GM18519 (cell line): ENCODE measurements at regions not wholly inside any gene's neighbourhood (a gene's known extent, or its start where the extent isn't known, plus 50 kb on each side); places are given as distances from the start of the nearest gene placed in this dataset.
"Not testable (repeated sequence)": the region's sequence is repeated elsewhere in the genome, so short reads cannot be mapped to it uniquely, and the experiment has no call there.

Experiments
- ATAC-seq: cut with Tn5 transposase; IDR thresholded peaks from one replicate; pipeline ENCODE4 v1.9.1; 2021; ENCODE audit warnings: mild to moderate bottlenecking, moderate library complexity; ENCODE audit not compliant: unreplicated experiment, low FRiP score

DNA sequence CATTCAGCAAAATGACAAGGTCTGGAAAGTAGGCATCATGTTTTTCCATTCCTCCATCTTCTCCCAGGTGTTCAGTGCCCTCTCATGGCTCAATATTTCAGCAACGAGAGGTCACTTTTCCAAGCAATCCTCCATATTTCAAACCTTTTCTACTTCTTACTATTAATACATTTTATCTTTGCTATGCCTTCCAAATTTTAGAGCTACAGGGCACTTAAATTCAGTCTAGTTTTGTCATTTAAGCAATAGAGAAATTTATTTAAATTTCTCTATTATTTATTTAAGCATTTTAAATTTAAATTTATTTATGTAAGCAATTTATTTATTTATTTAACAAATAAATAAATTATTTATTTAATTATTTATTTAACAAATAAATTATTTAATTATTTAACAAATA, 305.1 kb upstream of the ANXA10 start:
- ATAC-seq, result no peak

DNA sequence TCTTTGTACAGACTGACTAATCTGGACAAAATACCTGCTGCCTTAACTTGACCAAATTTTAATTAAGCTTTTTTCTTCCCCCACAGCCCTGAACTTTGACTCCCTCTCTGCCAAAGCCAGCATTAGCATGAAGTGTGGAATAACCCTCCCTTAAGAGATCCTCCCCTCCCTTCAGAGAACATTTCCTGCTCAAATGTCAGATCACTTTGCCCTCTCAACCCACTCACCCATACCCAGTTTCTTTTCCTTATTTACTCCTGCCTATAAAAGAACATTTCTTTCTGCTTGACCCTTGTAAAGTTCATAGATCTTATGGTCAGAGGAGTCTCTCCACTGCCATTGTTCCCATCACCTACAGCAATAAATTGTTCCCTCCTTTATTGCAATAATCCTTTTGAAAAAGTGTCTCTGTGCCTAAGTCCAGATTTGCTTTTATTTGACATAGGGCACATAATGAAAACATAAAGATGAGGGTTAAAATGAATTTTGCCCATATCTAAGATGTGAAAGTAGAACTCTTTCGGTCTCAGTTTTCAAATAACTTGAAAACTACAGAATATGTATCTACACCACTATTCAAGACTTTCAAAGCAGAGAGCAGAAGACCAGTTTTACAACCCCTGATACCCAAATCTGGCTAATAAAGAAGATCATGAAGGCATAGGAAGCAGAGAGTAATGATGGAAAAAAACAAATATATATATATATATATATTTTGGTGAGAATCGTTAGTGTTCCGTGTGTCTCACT, 289.7 kb upstream of the ANXA10 start:
- ATAC-seq, result no peak

DNA sequence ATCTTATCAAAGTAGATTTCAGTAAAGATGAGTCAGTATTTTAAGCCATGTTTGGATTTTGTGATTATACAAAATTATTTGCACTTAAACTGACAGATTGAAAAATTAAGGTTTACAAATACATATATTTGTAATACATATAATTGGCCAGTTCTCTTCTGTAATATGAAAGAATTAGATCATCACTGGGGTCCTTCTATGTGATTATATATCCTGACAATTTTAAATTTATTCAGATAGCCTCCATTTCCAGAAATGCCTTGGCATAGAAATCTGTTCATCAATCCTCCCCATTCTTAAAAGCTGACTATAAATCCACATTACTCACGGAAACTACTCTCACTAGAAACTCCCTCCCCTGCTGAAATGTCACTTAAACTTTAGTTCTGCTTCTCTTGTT, 280.4 kb upstream of the ANXA10 start:
- no peak for ATAC-seq

DNA sequence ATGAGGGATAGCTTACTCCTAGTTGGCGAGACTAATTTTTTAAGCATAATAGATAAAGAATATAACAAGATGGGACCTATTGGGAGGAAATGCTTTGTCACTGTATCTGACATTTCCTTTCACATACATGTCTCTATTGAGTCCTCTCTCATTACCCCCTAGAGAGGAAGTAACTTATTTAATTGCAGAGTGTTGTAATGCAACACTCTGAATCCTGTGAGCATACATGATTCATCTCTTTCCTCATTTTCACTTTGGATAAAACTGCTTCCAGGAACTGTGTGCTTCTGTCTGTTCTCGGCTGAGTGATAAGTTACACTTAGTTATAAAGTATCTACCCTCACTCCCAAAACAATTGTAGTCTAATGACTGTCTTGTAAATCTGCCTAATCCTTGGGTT, 266.1 kb upstream of the ANXA10 start:
- no peak for ATAC-seq

DNA sequence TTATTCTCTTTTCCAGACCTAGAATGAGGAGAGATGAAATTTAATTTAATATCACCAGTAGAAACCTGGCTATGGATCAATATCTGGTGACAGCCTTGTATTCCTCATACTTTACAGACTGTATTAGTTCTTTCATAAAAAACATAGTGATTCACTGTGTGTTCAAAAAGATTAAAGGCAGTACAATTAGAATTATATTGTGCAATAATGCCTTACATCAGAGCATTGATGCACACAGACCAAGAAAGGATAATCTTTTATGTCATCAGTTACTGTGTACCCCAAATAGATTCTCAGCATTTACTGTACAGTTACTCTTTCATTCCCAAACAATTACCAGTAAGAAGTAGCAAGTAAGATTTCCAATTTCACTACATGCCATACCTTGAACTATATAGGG, 260.5 kb upstream of the ANXA10 start:
- no peak for ATAC-seq

DNA sequence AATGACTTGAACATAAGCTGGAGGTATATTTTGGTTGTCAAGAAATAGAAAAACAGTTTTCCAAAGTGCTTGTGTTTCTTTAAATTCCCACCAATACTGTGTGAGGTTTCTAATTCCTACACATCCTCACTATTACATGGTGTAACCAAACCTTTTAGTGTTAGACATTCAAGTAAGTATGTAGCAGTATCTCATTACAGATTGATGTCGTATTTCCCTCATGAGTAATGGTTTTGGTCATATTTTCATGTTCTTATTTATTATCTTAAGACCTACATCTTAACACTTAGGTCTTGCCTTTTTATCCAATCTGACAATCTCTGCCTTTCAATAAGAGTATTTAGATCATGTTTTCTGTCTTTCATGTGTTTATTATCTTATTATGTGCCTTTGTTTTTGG, 253.7 kb upstream of the ANXA10 start:
- no peak for ATAC-seq

DNA sequence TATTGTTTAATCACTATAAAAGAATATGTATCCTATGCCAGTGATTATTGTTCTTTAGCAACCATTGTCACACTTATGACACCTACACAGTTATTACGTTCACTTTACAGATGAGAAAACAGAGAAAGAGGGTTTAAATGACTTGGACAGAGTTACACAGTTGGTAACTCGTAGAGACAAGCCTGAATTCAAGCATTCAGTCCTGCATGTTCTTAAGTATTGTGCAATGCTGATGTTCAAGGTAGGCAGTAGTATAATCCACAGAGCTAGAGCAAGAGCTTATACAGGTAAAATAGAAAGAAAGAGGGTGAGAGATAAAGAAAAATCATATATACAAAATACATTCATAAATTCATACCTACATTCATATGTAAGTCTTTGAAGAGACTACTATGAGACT, 249.8 kb upstream of the ANXA10 start:
- no peak for ATAC-seq

DNA sequence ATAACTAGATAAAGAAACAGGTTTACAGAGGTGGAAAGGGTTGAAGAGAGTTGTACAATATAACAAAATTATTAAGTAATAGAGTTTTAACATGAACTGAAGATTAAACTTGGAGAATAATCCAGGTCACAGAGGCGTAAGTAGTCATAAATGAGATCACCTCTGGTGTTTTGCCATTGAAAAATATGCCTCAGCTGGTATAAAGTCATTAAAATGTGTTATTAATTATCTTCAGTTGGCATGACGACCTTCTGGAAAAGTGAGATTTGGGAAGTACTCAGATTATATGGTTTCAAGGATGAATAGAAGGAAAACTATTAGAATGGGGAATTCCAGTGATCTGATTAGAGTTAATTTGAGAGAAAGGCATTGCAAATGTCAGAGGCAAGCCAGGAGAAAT, 237.5 kb upstream of the ANXA10 start:
- no peak for ATAC-seq

DNA sequence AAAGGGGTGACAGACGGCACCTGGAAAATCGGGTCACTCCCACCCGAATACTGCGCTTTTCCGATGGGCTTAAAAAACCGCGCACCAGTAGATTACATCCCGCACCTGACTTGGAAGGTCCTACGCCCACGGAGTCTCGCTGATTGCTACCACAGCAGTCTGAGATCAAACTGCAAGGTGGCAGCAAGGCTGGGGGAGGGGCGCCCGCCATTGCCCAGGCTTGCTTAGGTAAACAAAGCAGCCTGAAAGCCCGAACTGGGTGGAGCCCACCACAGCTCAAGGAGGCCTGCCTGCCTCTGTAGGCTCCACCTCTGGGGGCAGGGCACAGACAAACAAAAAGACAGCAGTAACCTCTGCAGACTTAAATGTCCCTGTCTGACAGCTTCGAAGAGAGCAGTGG, 234.2 kb upstream of the ANXA10 start:
- ATAC-seq, result not testable (repeated sequence)

DNA sequence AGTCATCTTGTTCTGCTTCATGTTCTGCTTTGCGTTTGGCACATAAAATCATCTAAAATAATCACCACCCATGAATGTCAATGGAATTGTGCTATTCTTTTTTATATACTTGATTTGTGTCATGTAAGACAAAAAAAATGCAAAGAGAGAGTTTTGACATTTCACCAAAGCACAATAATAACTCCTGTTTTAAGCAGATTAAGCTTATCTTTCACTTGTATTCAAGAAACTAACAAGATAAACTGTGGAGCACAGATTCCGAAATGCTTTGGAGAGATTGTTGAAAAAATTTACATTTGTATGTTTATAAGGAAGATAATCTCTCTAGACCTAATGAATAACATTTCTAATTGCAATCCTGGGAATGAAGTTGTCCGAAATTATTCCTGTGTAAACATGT, 225.1 kb upstream of the ANXA10 start:
- no peak for ATAC-seq

DNA sequence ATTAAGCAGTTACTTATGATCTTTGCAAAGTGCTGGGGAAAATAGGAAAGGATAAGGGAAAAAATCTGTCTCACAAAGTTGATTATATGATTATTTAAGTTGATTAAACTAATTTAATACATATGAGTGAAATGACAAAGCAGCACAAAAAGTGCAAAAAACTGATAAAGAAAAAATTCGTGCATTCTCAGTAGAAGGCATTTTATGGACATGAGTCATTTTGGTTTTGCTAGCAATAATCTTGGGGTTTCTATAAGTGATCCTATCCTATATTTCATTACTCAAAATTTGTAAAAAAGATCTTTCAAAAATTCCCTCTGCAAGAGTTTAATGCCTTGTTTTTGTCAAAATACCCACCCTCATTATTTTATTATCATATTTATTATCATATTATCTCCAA, 224.2 kb upstream of the ANXA10 start:
- no peak for ATAC-seq

DNA sequence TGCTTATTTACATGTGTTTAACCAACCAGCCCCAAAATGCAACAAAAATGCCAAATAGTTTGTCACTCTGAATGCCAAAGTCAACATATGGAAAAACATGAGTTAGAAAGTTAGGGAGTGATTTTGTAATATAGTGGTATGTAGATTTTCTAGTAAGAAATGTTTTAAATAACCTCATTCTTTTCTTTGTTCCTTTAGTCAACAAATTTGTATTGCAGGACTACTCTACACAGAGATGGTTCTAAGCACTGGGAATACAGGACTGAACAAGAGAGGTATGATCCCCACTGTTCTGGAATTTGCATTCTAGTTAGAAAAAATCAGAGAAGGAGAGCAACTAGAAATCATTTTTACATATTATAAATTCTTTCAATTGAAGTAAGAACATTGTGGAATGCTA, 218.8 kb upstream of the ANXA10 start:
- ATAC-seq, result no peak

DNA sequence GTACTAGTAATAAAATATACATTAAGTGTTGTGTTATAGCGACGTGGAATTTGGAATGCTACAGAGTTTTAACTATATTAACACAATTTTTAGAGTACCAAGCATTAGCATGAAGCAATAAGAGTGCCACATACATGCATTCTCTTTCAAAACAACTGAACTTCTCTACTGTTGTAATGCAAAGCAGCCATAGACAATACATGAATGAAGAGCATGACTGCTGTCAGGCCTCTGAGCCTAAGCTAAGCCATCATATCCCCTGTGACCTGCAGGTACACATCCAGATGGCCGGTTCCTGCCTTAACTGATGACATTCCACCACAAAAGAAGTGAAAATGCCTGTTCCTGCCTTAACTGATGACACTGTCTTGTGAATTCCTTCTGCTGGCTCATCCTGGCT, 216.2 kb upstream of the ANXA10 start:
- ATAC-seq, result not testable (repeated sequence)

DNA sequence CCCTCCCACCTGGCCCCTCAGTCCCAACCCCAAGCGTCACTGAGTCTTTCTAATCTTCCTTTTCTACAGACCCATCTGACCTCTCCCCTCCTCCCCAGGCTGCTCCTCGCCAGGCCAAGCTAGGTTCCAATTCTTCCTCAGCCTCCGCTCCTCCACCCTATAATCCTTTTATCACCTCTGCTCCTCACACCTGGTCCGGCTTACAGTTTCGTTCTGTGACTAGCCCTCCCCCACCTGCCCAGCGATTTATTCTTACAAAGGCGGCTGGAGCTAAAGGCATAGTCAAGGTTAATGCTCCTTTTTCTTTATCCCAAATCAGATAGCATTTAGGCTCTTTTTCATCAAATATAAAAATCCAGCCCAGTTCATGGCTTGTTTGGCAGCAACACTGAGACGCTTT, 214.5 kb upstream of the ANXA10 start:
- ATAC-seq, result not testable (repeated sequence)

DNA sequence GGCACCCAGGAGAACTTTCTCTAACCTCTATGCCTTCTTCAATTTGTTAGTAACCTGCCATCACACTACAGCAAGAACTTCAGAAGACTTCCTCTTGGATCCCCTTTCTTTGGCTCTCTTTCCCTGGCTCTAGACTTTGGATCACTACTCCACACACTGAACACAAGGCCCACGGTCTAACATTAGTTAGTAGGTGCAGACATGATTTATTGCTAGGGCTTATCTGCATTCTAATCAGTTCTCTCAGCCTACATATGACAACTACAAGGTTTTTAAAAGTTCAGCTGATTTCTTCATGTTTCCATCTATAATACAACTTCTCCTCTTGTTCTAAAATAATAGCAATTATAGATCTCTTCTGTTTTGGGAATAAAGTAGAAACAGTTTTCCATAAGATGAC, 209.1 kb upstream of the ANXA10 start:
- ATAC-seq, result no peak

DNA sequence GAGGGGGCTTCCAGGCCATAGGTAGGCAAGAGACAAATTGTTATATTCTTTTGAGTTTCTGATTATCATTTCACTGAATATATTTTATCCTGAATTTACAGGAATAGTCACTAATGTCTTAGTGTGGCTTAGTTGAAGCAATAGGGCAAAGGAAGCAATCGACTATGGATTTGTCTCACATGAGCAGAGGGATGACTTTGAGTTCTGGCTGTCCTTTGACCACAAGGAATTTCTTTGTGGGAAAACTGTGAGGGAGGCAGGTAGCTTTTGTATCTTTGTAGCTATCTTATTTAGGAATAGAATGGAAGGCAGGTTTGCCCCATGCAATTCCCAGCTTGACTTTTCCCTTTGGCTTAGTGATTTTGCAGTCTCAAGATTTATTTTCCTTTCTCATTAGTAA, 207.3 kb upstream of the ANXA10 start:
- no peak for ATAC-seq

DNA sequence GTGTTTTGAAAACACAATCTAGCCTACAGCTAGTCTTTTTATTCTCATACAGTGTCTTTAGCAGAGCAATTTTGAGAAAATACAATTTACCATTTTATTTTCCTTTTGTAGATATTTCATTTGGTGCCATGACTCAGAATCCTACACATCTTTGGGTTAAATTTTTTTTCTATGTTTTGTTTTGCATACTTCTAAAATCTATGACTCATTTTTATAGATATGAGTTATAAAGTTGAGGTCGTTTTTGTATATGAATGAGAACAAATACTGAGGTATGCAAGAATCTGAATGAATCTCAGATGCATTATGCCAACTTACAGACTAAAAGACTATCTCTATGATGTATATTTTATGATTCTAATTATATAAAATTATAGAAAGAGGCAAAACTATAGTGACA, 206.5 kb upstream of the ANXA10 start:
- ATAC-seq, result no peak

DNA sequence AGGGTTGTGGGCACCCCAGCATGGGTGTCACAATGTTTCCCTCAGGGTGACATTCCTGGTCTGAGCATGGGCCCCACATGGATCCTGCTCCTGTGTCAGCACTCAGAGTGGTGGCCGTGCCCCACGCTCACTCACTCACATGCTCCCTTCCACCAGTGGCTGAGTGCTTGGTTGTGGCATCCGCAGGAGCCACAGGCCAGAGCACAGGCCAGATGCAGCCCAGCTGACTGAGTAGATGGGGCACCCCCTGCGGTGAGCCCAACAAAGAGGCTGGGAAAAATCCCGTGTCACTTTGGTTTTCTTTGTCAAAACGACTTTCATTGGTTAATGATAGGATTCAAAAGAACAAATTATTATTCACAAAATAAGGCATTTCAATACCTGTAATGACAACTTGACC, 204.6 kb upstream of the ANXA10 start:
- ATAC-seq, result no peak

DNA sequence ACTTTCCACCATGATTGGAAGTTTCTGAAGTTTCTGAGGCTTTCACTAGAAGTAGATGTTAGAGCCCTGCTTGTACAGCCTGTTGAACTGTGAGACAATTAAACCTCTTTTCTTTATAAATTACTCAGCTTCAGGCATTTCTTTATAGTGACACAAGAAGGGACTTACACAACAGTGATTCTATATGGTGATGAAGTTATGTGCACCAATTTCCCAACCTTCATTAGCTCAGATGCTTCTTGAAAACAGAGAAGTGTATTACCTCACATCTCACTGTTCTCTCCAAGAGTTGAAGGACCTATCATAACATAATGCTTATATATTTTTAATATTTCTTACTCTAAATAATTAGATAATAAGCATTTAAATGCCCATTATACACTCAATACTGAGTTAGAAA, 202.1 kb upstream of the ANXA10 start:
- no peak for ATAC-seq

DNA sequence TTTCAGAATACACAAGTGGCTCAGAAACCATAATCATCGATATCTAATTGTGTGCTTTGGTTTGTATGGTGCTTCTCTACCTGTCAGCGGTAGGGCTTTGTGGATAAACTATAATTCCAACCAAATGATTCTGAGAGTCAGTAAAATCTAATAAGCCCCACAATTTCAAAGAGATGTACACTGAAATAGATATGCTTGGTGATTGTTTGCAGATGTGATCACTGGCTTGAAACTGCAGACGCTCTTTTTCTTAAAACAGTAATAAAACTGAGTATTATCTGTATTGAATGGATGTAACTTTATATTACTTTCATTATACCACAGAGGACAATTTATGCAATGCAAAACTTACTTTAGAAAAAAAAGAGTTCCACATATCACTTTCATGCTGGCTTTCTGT, 198.8 kb upstream of the ANXA10 start:
- no peak for ATAC-seq

DNA sequence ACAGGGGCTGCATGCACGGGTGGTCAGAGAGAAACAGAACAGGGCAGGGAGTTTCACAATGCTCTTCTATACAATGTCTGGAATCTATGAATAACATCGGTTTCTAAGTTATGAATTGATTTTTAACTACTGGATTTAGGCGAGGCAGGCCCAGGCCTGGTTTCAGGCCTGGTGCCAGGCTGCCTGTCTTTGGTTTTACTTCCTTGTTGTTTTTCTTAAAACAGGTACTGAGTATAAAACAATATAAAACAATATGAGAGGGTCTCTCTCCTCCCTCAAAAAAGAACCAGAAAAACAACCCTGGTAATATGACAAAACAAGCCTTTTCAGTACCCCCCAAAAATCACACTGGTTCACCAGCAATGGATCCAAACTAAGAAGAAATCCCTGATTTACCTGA, 196.1 kb upstream of the ANXA10 start:
- ATAC-seq, result not testable (repeated sequence)

DNA sequence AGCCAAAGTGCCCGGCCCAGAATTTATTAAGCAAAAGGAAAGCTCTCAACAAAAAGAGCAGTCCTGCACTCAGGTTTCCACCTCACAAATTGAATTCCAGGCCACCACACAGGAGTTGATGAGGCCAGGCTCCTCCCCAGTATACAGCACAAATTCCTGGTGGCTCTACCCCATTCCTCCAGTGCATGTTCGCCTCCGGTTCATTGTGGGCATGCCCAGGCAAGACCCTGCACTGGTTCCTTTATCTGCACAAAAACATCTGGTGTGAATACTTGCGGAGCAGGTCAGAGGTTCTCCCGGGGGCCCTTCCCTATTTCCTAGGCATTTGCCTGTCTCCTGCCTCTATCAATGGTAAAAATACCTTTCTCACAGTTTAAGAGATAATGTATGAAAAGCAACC, 195.2 kb upstream of the ANXA10 start:
- ATAC-seq, result no peak

DNA sequence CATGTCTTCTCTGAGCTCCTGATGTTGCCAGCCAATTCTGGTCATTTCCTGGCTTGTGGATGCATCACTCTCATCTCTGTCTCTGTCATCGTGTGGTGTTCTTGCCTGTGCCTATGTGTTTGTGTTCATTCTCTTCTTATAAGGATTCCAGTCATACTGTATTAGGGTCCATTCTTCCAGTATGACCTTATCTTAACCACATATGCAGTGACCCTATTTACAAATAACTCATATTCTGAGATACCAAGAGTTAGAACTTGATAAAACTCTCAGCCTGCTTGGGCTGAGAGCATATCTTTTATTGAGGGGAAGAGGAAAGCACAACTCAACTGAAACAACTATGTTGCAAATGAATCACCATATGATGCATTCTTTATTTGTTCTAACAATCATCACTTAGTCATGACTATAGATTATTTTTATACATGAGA, 189.0 kb upstream of the ANXA10 start:
- no peak for ATAC-seq
